VCaP (cell line): ENCODE measurements at regions not wholly inside any gene's neighbourhood (a gene's known extent, or its start where the extent isn't known, plus 50 kb on each side); places are given as distances from the start of the nearest gene placed in this dataset.
A peak's percentile ranks its signal among the peaks of the same experiment; 100 is the strongest.

Experiments
- H3K27ac ChIP-seq: fragments of 450-650 bp; 2 replicates; pipeline ENCODE4 v1.5.1; 2017
- TF ChIP-seq, protein P1 (sequence below): fragments of 450-650 bp; conservative IDR thresholded peaks from 2 replicates; pipeline ENCODE4 v1.5.1; 2017; ENCODE audit warnings: mild to moderate bottlenecking, moderate library complexity

- peak overlapping the region; percentile 58 for H3K27ac ChIP-seq
- TF ChIP-seq, protein P1, sequence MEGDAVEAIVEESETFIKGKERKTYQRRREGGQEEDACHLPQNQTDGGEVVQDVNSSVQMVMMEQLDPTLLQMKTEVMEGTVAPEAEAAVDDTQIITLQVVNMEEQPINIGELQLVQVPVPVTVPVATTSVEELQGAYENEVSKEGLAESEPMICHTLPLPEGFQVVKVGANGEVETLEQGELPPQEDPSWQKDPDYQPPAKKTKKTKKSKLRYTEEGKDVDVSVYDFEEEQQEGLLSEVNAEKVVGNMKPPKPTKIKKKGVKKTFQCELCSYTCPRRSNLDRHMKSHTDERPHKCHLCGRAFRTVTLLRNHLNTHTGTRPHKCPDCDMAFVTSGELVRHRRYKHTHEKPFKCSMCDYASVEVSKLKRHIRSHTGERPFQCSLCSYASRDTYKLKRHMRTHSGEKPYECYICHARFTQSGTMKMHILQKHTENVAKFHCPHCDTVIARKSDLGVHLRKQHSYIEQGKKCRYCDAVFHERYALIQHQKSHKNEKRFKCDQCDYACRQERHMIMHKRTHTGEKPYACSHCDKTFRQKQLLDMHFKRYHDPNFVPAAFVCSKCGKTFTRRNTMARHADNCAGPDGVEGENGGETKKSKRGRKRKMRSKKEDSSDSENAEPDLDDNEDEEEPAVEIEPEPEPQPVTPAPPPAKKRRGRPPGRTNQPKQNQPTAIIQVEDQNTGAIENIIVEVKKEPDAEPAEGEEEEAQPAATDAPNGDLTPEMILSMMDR, result no peak
Observed at GRCh38 chr3:63070476-63070810, 195.2 kb upstream of the CADPS start.

DNA sequence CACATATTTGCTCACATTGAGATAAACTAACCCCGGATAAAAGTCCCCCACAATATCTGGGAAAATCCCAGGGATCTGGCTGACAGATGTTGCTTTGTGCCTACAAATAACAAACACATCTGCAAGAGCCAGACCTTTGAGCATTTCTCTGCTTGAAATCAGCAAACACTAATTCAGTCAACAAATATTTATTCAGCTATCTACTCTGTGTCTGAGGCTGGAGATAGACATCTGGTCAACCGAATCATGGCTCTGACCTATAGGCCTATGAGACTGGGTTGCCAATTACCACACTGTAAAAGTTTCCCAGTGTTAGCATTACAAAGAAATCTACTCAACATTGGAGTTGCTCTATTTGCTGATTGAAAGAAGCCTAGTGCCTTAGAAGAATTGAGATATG is 201.1 kb upstream of the CADPS start:
- TF ChIP-seq, protein P1, result no peak
- H3K27ac ChIP-seq, result 0 out of 2 replicates have a peak overlapping the region, but pooled peaks have one; percentile 21

GRCh38 chr3:63086190-63086589 is 191.9 kb upstream of the SYNPR start:
- no peak overlapping the region for H3K27ac ChIP-seq
- TF ChIP-seq, protein P1, result no peak

DNA sequence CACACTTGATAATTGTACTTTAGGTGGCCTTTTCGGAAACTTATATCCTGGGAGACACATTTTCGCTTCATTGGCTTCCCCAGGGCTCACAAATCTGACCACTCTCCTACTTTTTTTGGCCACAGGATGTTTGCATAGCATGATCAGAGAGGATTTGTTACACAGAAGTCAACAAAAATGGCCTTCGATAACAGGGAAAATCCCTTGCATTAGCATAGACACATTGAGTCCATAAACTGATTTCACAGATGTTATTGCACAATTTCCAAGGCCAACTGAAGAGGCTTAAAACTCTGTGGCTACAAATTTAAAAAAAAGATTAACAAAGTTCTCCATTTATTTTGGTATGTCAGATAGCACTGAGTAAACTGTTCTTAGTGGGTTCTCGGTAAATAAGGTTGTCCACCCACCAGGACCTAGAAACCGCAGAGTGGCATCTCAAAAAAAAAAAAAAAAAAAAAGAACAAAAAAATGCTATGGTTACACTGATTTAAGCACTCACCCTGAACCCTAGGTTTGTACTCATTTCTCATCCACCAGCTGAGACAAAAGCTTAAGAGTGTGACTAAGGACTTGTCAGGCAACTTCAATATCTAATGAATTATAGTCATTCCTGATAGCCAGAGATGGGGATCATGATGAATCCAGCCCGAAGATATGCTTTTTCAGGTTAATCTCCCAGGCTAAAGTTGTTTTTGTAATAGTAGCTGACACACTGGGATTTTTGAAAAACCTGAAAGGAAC is 188.9 kb upstream of the SYNPR start:
- TF ChIP-seq, protein P1, result no peak
- H3K27ac ChIP-seq, result no peak overlapping the region

- no peak overlapping the region for H3K27ac ChIP-seq
Observed at GRCh38 chr3:63089751-63090132, 188.4 kb upstream of the SYNPR start.

DNA sequence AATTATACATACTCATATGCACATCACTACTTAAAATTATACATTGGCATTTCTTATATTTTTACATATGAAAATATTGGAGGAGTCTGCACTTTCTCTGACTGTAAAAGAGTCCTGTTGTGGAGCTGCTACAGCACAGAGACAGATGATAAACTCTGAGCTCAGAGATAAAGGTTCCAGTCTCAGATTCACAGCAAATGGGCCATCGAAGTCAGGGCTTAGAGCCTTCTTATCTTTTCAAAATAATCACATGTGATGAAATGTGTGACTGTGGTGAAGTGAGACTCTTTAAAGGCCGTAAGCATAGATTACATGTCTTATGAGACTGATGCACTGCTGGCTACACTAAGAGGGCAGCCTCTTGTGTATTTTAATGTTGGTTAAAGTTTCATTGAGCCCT is 187.5 kb upstream of the SYNPR start:
- TF ChIP-seq, protein P1, result no peak
- H3K27ac ChIP-seq, result no peak overlapping the region

More at GRCh38 chr3:63089751-63090132, 188.4 kb upstream of the SYNPR start:
- TF ChIP-seq, protein P1, result no peak

- TF ChIP-seq, protein P1, result no peak
- H3K27ac ChIP-seq, result no peak overlapping the region
Observed at GRCh38 chr3:63092515-63092914, 185.6 kb upstream of the SYNPR start.
